G401 (cell line): ENCODE measurements at regions not wholly inside any gene's neighbourhood (a gene's known extent, or its start where the extent isn't known, plus 50 kb on each side); places are given as distances from the start of the nearest gene placed in this dataset.

Experiments
- DNase-seq: peaks from one replicate; pipeline ENCODE4 v3.0.0-alpha.2; 2015; ENCODE audit warnings: low spot score
- in situ Hi-C: cut with HindIII; loops from 2 replicates; pipeline ENCODE4 v1.10.0; 2016; ENCODE audit warnings: low sequenced_read_pairs, mixed read lengths

DNA sequence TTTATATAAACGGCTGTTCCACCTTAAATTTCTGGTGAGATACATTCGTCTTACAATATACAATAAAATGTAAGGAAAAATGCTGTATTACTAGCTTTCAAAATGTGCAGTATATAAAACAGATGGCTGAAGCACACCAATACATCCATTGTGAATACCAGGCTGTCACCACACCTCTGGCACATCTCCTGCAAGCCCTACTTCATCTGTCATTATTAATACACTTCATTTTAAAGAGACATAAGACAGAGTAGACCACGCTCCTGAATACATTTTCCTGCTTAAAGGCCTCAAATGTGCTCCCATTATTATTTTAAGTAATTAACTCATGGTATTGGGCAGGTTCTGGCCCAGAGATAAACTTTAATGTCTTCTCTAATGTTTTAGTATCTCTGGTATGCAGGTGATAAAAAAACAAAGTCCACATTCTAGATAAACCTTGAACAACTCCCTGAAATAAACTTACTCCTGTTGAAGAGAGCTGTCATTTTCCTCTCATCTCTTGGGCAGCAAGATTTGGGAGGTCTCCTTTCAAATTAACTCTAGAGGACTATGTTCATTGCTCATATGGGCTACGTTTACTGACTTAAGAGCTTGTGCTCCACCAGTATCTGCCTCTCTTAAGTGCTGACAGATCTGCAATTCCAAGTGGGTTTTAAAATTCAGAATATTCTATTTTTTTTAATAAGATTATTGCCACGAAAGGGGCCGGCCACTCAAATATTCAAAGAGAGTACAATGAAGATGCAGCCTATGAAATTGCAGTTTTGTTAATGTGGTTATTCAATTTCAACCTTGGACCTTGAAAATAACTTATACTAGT, 396.5 kb upstream of the SEMA3D start:
- DNase-seq: no peak
- in situ Hi-C loops: no loop called here

DNA sequence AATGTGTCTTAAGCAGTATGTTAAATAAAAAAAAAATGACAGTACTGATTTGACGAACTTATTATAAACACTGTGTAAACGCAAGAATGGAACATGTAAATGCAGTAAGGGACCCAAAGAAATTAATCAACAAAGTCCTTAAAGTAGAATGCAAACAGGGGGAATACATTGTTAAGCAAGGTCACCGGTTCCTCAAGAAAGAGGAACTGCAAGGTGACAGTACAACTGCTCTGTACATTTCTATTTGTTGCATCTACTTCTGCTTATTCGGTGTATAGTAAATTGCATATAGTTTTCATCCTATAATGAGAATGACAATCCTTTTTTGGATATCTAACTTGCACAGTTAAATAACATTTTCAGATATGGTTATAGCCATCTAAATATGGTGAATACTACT, 387.0 kb upstream of the SEMA3D start:
- no peak for DNase-seq
- in situ Hi-C loops: no loop called here

DNA sequence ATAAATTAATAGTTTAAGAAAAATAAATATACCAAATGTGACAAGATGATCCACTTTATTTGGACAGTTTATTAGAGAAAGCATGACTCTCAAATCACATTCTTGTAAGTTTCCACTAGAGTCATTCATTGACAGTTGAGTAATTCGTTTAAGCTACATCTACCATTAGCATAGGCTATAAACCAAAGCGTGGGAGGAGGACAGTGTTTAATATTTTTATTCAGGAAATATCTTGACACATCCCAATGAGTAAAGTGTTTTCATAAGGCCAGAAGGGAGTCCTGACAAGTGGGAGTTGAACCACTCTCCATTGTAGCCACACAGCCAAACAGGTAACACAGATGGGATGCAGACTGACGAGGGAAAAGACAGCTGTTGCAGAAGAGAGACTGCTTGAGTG, 386.5 kb upstream of the SEMA3D start:
- in situ Hi-C loops: no loop called here
- no peak for DNase-seq

DNA sequence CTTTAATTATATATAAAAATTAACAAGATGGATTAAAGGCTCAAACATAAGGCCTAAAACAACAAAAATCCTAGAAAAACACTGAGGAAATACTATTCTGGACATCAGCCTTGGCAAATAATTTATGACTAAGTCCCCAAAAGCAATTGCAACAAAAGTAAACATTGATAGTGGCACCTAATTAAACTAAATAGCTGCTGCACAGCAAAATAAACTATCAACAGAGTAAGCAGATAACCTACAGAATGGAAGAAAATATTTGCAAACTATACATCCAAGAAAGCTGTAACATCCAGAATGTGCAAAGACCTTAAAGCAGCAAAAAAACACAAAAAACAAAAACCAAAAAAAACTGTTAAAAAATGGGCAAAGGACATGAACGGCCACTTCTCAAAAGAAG, 384.0 kb upstream of the SEMA3D start:
- no peak for DNase-seq
- in situ Hi-C loops: no loop called here

DNA sequence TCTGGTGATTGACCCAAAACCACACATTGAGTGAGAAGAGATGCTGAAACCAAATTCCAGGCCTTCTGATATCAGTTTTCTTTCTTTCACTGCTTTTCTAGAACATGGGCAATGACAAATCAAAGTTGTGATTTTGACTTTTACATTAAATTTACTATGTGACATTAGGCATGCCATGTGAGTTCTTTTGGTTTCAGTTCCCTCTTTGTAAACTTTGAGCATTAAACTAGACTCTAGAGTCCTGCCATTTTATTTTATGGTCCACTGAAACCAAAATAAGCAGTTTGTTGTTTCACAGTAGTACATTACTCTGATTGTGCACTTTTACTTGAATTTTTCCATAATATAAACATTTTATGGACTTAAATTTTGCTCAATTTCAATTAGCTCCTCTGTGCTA, 381.1 kb upstream of the SEMA3D start:
- in situ Hi-C loops: no loop called here
- DNase-seq: no peak

DNA sequence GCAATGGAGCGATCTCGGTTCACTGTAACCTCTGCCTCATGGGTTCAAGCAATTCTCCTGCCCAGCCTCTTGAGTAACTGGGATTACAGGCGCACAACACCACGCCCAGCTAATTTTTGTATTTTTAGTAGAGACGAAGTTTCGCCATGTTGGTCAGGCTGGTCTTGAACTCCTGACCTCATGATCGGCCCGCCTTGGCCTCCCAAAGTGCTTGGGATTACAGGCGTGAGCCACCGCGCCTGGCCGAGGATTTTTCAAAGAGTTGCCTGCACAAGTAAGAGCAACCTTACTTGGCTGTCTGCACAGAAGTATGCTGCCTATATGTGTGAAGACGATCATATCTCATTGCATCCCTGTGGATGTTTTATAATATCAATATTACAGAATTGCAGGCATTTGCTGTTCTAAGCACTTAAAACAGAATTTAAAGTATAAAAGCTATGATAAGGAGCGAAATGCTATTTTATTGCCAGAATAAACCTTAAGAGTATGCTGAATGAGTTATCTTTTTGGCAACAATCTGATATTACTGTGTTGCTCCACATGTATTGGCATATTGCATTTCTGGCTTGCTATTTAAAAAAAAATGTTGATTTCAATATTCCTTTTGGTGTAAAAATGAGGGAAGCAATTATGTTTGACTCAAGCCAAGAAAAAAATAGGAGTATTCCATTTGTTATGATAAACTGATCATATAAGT, 379.4 kb upstream of the SEMA3D start:
- in situ Hi-C loops: no loop called here
- no peak for DNase-seq

DNA sequence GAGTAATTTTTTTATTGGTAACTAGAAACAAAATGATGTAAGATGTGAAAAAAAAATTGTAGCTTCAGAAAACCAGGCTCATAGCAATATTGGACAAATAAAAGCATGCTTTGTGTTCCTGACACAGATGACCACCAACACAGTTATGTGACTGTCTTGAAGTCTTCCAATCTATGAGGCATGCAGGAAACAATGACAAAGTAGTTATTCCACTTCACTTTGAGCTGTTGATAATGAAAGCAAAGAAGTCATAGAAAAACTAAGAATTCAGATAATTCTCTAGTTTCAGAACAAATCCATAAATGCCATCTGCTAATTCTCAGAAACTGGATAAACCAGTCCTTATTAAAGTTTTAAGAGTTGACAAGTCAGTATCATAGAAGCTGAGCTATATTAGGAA, 378.4 kb upstream of the SEMA3D start:
- in situ Hi-C loops: no loop called here
- no peak for DNase-seq

DNA sequence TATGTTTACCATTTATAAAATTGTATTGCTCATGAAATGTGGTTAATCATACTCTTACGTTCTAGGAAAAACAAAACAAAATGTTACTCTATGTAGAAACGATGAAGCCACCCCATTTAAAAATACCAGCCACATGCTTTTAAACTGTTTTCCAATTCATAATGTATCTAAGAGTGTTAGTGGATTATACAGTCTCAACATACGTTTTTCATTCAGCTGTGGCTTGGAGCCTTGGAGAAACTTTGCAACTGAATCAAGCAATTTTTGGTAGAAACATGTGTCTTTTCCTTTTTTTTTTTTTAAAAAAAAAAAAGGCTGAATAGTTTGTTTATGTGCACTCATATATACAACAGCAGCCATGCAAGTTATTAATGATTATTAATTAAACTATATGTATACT, 378.0 kb upstream of the SEMA3D start:
- no peak for DNase-seq
- in situ Hi-C loops: no loop called here

DNA sequence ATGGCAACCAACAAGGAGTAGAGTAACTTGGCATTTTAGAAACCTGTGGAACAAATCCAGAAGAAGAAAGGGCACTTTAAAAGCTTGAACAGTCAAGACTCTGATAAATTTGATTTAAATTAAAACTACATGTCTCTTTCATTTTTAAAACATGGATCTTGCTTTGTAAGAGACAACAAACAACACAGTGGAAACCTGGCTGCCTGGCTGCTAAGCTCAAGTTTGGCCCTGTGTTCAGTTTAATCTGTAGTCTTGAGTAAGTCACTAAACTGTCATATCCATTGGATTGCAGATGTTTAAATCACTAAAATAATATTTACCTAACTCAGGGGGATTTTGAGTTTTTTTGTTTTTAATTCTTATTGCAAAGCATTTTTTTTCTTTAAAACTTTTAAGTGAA, 374.9 kb upstream of the SEMA3D start:
- no peak for DNase-seq
- in situ Hi-C loops: no loop called here

DNA sequence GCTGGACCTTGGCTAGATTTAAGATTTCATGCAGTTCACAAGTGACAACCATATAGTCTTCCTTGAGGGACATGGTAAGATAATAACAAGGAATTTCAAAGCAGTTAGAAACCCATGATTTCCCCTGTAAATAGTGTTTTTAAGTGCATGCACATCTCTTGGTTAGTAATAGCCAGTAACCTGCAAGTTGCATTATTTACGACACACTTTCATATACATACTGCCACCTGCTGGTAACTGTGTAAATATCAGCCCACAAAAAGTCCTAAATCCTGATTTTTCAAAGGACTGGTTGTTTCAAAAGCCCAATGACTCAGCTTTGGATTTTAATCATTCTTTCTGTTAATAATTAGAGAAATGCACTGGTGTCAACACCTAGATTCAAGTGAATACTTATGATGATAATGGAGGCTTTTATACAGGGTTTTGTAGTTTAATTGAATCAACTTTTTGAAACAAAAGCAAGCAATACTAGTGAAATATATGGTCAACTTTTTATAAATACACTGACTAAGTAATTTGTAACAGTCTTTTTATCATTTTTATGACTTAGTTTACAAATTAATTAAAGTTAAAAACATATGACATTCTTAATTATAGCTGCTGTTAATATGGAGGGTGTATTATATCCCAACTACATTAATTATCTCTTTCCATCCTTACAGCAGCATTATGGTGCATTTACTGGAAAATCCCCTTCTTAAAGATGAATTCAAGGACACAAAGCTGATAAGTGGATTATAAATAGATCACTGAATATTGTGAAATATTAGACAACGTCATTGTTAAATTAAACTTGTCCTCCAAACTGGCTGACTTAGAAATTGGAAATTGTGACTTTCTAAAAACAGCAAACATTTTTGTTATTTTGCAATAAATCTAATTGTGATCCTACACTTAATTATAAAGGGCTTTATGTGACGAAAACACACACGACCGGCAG, 367.7 kb upstream of the SEMA3D start:
- in situ Hi-C loops: no loop called here
- DNase-seq: peak; percentile 41

DNA sequence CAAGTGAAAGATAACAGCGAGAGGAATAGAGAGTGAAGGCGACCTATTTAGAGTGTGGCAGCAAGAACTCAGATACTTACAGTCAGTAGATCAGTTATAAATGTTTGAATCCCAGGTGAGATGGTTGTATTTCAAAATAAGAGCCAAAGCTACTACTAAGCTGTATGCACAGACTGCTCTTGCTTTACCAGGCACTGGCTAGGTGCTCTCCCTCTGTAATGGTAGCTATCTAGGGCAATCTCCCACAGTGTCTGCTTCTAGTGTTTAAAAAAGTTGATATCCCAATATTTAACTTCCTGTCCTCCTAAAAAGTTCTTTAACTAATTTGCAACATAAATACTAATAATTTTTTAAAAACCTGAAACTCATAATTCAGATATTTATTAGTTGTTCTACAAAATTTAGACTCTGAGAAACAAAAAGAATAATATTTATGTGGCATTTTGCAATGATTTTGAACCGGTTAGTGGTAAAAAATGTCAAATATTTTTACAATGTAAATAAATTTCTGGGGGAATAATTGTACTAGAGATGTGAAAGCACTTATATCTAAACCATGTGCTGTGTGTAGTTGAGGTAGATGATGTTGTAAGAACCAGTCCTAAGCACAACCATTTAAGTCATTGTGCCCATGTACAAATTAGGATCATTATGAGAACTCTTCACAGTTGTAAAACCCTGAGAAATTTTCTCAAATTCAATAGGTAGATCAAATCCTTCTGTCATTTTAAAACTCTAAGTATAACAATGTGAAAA, 349.3 kb upstream of the SEMA3D start:
- in situ Hi-C loops: no loop called here

DNA sequence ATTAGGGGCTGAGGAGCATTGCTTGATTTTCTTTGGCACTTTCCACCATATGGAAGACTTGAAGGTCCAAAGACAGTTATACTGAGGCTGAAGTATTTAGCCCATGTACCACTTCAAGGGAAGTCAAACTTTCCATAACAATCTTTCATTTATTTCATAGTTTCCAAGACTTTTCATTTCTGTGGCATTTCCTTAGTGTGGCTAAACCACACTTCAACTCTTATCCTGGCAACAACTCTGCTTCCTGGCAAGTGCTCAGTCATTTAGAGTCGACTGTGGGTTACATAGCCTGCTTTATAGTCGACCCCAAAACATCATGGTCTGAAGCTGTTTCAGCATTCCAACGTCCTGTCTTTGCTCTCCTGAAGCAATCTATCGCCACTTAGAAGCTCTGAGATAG, 343.0 kb upstream of the SEMA3D start:
- in situ Hi-C loops: no loop called here
- DNase-seq: no peak

More for the DNA sequence above, 349.3 kb upstream of the SEMA3D start:
- no peak for DNase-seq

DNA sequence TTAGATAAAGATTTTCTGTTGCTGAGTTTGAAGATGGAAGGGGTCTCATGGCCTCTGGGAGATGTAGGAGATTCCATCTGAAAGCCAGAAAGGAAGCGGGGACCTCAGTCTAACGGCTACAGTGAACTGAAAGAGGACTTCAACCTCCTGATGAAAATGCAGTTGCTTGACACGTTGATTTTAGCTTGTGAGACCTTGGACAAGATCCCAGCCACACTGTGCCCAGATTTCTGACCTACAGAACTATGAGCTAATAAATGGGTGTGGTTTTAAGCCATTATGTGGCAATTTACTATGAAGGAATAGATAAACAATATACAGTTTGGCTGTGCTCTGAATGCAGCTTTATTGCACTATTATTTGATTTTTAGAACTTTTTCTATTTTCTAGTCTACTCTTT, 342.3 kb upstream of the SEMA3D start:
- in situ Hi-C loops: no loop called here
- DNase-seq: no peak

DNA sequence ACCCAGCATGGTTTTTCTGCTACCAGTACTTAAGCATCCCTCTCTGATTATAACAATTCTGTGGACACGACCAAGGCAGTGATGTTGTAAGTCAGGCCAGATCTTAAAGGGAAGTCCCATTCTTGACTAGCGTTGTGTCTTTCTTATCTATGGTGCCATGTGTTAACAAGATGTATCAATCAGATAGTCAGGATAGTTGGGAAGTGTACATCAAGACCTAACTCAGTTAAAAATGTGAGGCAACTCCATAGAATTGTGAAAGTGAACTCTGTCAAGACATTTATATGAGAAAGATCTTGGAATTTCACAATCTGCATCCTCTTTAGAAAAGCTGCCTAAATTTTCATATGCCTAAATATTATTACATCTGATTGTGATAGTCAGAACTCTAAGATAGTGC, 341.7 kb upstream of the SEMA3D start:
- DNase-seq: no peak
- in situ Hi-C loops: no loop called here

DNA sequence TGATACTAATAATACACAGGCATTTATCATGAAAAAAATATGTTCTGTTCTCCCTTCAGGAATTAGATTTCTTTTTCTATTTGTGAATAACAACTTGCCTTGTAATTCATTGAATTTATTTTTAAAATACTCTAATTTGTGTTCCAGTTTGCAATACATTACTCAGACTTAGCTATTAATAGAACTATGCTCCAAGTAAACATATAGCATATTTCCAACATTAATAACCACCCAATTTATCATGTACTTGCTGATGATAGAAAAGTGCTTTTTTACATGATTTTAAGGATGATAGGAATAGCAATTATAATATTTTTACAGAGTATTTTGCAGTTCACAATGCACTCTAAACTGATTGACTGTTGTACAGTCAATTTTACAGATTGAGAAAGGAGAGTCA, 338.8 kb upstream of the SEMA3D start:
- in situ Hi-C loops: no loop called here
- DNase-seq: no peak

DNA sequence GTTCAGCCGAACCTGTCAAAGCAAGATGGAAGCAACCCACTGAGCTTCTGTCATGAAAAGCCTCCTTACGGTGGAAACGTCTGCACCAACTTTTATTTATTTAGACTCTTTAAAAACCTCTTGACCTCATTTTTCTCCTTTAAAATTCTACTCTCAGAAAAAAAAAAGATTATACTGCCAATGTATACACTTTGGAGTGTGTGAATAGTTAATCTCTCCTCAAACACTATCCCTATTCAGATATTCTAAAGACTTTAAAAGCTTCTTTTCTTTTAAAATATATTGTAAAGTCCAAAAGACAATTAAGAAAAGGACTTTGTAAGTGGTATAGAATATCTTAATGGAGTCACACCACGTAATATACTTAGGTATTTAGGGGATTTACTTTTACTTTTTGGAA, 335.2 kb upstream of the SEMA3D start:
- in situ Hi-C loops: no loop called here
- DNase-seq: no peak

DNA sequence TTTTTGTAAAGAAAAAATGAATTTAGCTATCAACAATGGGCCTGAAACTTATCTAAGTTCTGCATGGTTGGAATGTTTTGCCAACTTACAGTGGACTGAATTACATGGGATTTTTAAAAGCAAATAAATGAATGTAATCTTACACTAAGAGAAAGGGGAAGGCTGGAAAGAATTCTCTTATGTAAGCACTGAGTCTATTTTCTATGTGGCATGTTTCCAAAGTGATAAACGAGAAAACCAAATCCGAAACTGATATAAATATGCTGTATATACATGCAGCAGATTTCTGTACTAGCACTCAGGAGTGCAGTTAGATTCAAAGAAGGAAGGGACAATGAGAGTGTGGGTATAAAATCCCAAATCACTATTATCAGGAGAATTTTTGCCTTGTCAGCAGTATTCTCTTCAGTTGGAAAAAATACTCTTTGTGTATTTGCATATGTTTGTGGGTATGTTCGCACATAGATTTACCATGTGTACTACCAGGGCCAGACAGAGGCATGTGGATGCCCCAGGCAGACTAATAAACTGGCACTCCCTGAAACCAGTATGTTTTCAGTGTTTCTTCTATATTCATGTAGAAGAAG, 334.3 kb upstream of the SEMA3D start:
- in situ Hi-C loops: no loop called here
- DNase-seq: no peak

DNA sequence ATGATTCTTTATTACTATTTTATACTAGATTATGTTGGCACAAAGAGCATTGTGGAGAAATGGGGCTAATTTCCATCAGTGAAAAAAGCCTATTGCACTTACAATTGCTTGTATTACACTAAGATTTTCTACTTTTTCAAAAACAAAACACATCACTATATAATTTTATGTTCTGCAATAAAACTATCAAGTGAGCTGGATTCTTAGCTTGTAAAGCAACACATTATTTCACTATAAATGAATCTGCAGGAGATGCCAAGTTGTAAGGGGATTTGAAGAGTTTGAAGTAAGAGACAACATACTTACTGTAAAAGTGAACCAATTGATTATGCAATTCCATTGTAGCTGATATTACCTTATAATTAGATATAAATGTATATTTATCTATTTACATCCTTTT, 333.3 kb upstream of the SEMA3D start:
- DNase-seq: no peak
- in situ Hi-C loops: no loop called here

DNA sequence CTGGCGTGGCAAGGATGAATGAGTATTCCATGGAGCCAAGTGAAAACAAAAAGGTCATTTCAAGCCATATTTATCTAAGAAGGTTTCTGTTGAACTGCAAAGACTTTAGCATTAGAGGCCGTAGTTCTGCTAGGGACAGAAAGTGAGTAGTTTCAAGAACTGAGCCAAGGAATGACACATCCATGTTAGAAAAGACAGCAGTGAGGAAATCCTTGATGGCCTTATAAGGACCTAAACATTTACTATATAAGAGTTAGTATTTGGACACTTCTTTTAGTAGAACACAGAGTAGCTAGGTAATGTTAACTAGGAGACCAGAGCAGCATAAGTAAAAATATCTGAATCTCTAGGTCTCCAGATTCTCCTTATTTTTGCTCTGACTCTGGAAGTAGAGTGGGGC, 329.8 kb upstream of the SEMA3D start:
- no peak for DNase-seq
- in situ Hi-C loops: no loop called here
